ENCODE measurements at regions not wholly inside any gene's neighbourhood (a gene's known extent, or its start where the extent isn't known, plus 50 kb on each side); places are given as distances from the start of the nearest gene placed in this dataset.
A peak's percentile ranks its signal among the peaks of the same experiment; 100 is the strongest.

GRCh38 chr5:110257971-110258370 lies 468.5 kb downstream of the TMEM232 start:
- Histone ChIP-seq H3K36me3 (no peaks in the 10 kb centered on the region), H3K4me3 (no peak overlapping the region), H3K4me1 (no peaks in the 10 kb centered on the region), H3K27ac (peak overlapping the region in 1 of 4 donors; percentile 45), H3K9me3 (no peaks in the 10 kb centered on the region), H3K27me3 (no peaks in the 10 kb centered on the region)
- DNase-seq (ENCODE audit: low spot score in 2 of 2): no peak
- TF ChIP-seq CTCF (IDR thresholded peaks at IDR 0.05) (no peak), POLR2A (IDR thresholded peaks at IDR 0.05) (no peak), EP300 (IDR thresholded peaks at IDR 0.05) (no peak)
- 86 to 87% methylated on average over 6 of the region's 6 CpGs for WGBS, 2 donors

- Histone ChIP-seq H3K27ac (peak overlapping the region in 1 of 4 donors; percentile 45), H3K27me3 (no peaks in the 10 kb centered on the region), H3K9me3 (no peaks in the 10 kb centered on the region), H3K36me3 (no peaks in the 10 kb centered on the region), H3K4me3 (no peak overlapping the region), H3K4me1 (no peaks in the 10 kb centered on the region)
- no peak for TF ChIP-seq CTCF (IDR thresholded peaks at IDR 0.05)
- no peak for TF ChIP-seq EP300 (IDR thresholded peaks at IDR 0.05)
- no peak for TF ChIP-seq POLR2A (IDR thresholded peaks at IDR 0.05)
- 56 to 66% methylated on average over 5 of the region's 5 CpGs for WGBS, 2 donors
- no peak for DNase-seq (ENCODE audit: low spot score in 2 of 2)
Observed at GRCh38 chr5:110258460-110259216, 467.8 kb downstream of the TMEM232 start.

- no peaks in the 10 kb centered on the region for H3K36me3 ChIP-seq
- no peak for TF ChIP-seq EP300 (IDR thresholded peaks at IDR 0.05)
- TF ChIP-seq POLR2A (IDR thresholded peaks at IDR 0.05): no peak
- TF ChIP-seq CTCF (IDR thresholded peaks at IDR 0.05): no peak
- DNase-seq (ENCODE audit: low spot score in 2 of 2): no peak
- no peaks in the 10 kb centered on the region for H3K27me3 ChIP-seq
- H3K4me1 ChIP-seq: no peaks in the 10 kb centered on the region
- no peak overlapping the region for H3K4me3 ChIP-seq
- no peaks in the 10 kb centered on the region for H3K9me3 ChIP-seq
- H3K27ac ChIP-seq: no peak overlapping the region
Observed at GRCh38 chr5:110262749-110263148, 463.7 kb downstream of the TMEM232 start.

- WGBS, 2 donors: 11 to 23% methylated on average over 1 of the region's 1 CpG
- Histone ChIP-seq H3K36me3 (no peaks in the 10 kb centered on the region), H3K4me1 (peaks cover 0 to 3% (median 0%) of the 10 kb centered on the region in 4 donors), H3K9me3 (no peaks in the 10 kb centered on the region), H3K27ac (no peak overlapping the region), H3K27me3 (no peaks in the 10 kb centered on the region), H3K4me3 (no peak overlapping the region)
- no peak for DNase-seq (ENCODE audit: low spot score in 2 of 2)
- TF ChIP-seq POLR2A (IDR thresholded peaks at IDR 0.05): no peak
- no peak for TF ChIP-seq EP300 (IDR thresholded peaks at IDR 0.05)
- TF ChIP-seq CTCF (IDR thresholded peaks at IDR 0.05): no peak
Observed at GRCh38 chr5:110264661-110265060, 461.8 kb downstream of the TMEM232 start.

- no peaks in the 10 kb centered on the region for H3K9me3 ChIP-seq
- 73 to 87% methylated on average over 2 of the region's 2 CpGs for WGBS, 2 donors
- H3K4me1 ChIP-seq: peaks cover 0 to 3% (median 0%) of the 10 kb centered on the region in 4 donors
- H3K27me3 ChIP-seq: no peaks in the 10 kb centered on the region
- no peak overlapping the region for H3K27ac ChIP-seq
- H3K4me3 ChIP-seq: no peak overlapping the region
- no peaks in the 10 kb centered on the region for H3K36me3 ChIP-seq
- TF ChIP-seq CTCF (IDR thresholded peaks at IDR 0.05): no peak
- no peak for TF ChIP-seq POLR2A (IDR thresholded peaks at IDR 0.05)
- TF ChIP-seq EP300 (IDR thresholded peaks at IDR 0.05): no peak
- DNase-seq (ENCODE audit: low spot score in 2 of 2): no peak
Observed at GRCh38 chr5:110265162-110265561, 461.3 kb downstream of the TMEM232 start.
